GM23338 (cell line): ENCODE measurements at regions not wholly inside any gene's neighbourhood (a gene's known extent, or its start where the extent isn't known, plus 50 kb on each side); places are given as distances from the start of the nearest gene placed in this dataset.
A peak's percentile ranks its signal among the peaks of the same experiment; 100 is the strongest.

Experiments used
- ATAC-seq: fragments of 200-7000 bp; cut with Tn5 transposase; 3 replicates; pipeline ENCODE4 v1.9.1; 2020
- DNase-seq: peaks from one replicate; pipeline ENCODE4 v3.0.0-alpha.2; 2015; ENCODE audit warnings: low spot score
- H2AFZ ChIP-seq: fragments of 200-600 bp; sonication (generic); 2 replicates; pipeline ENCODE4 v1.8.0; 2016; ENCODE audit warnings: antibody characterized with exemption, mild to moderate bottlenecking, moderate library complexity
- H3F3A ChIP-seq: fragments of 200-600 bp; sonication (generic); replicated peaks from 2 replicates; pipeline ENCODE4 v1.8.0; 2017; ENCODE audit warnings: antibody characterized with exemption, mixed run types, low read depth
- H3K27ac ChIP-seq: fragments of 200-600 bp; sonication (generic); 2 replicates; pipeline ENCODE4 v1.6.1; 2016; ENCODE audit warnings: low read depth
- H3K27me3 ChIP-seq: fragments of 200-600 bp; sonication (generic); 2 replicates; pipeline ENCODE4 v1.8.0; 2016; ENCODE audit warnings: mild to moderate bottlenecking, mixed run types, moderate library complexity; ENCODE audit not compliant: insufficient read depth
- H3K36me3 ChIP-seq: fragments of 200-600 bp; sonication (generic); 2 replicates; pipeline ENCODE4 v1.8.0; 2016; ENCODE audit warnings: mild to moderate bottlenecking; ENCODE audit not compliant: insufficient read depth
- H3K4me1 ChIP-seq: fragments of 200-600 bp; sonication (generic); 2 replicates; pipeline ENCODE4 v1.8.0; 2016; ENCODE audit warnings: mild to moderate bottlenecking, moderate library complexity; ENCODE audit not compliant: insufficient read depth
- H3K4me2 ChIP-seq: fragments of 200-600 bp; sonication (generic); 2 replicates; pipeline ENCODE4 v1.7.1; 2017; ENCODE audit warnings: mixed run types
- H3K4me3 ChIP-seq: fragments of 200-600 bp; sonication (generic); 2 replicates; pipeline ENCODE4 v1.6.1; 2016; ENCODE audit warnings: mixed run types
- H3K79me2 ChIP-seq: fragments of 200-600 bp; sonication (generic); replicated peaks from 2 replicates; pipeline ENCODE4 v1.8.0; 2017; ENCODE audit warnings: mild to moderate bottlenecking; ENCODE audit not compliant: insufficient read depth
- H3K9me2 ChIP-seq: fragments of 200-600 bp; sonication (generic); 2 replicates; pipeline ENCODE4 v1.8.0; 2017; ENCODE audit not compliant: insufficient read depth
- H4K20me1 ChIP-seq: fragments of 200-600 bp; sonication (generic); replicated peaks from 2 replicates; pipeline ENCODE4 v1.8.0; 2017; ENCODE audit warnings: mild to moderate bottlenecking; ENCODE audit not compliant: insufficient read depth
- H3K27ac Mint-ChIP-seq: 2 replicates; pipeline ENCODE4 v1.8.0; 2020; ENCODE audit warnings: inconsistent platforms, mild to moderate bottlenecking, moderate library complexity, mixed read lengths
- H3K27me3 Mint-ChIP-seq: 3 replicates; pipeline ENCODE4 v1.8.0; 2022; ENCODE audit warnings: low read depth, mild to moderate bottlenecking, moderate library complexity, mixed read lengths, inconsistent platforms; ENCODE audit not compliant: insufficient read depth, poor library complexity
- H3K36me3 Mint-ChIP-seq: 3 replicates; pipeline ENCODE4 v1.8.0; 2021; ENCODE audit warnings: low read depth, mild to moderate bottlenecking, inconsistent platforms, moderate library complexity, mixed read lengths
- H3K4me1 Mint-ChIP-seq: 3 replicates; pipeline ENCODE4 v1.8.0; 2020; ENCODE audit warnings: mild to moderate bottlenecking, inconsistent platforms, mixed read lengths
- H3K4me3 Mint-ChIP-seq: 3 replicates; pipeline ENCODE4 v1.8.0; 2021; ENCODE audit warnings: moderate library complexity, mild to moderate bottlenecking, inconsistent platforms, mixed read lengths
- H3K9me3 Mint-ChIP-seq: 3 replicates; pipeline ENCODE4 v1.8.0; 2020; ENCODE audit warnings: moderate library complexity, mild to moderate bottlenecking, inconsistent platforms, mixed read lengths
- CREB1 ChIP-seq: fragments of 250-450 bp; sonication (Bioruptor Pico); IDR thresholded peaks from 2 replicates; pipeline ENCODE4 v1.5.0; 2020; ENCODE audit warnings: low read depth, mild to moderate bottlenecking, moderate library complexity
- EZH2 ChIP-seq: fragments of 200-600 bp; sonication (generic); IDR thresholded peaks from one replicate; pipeline ENCODE4 v1.8.0; 2017; ENCODE audit warnings: antibody characterized with exemption, mild to moderate bottlenecking, low read depth; ENCODE audit not compliant: unreplicated experiment
- EZH2phosphoT487 ChIP-seq: fragments of 200-600 bp; sonication (generic); IDR thresholded peaks from one replicate; pipeline ENCODE4 v1.8.1; 2018; ENCODE audit warnings: antibody characterized with exemption; ENCODE audit not compliant: unreplicated experiment
- JUNB ChIP-seq: IDR thresholded peaks from one replicate; pipeline ENCODE4 v1.6.1; 2016; ENCODE audit warnings: antibody characterized with exemption; ENCODE audit not compliant: unreplicated experiment
- NANOG ChIP-seq: IDR thresholded peaks from 2 replicates; pipeline ENCODE4 v1.6.1; 2016; ENCODE audit warnings: antibody characterized with exemption, borderline replicate concordance
- POLR2AphosphoS5 ChIP-seq: IDR thresholded peaks from 2 replicates; pipeline ENCODE4 v1.6.1; 2016; ENCODE audit warnings: antibody characterized with exemption, low read depth
- STAT1 ChIP-seq: IDR thresholded peaks from one replicate; pipeline ENCODE4 v1.6.1; 2016; ENCODE audit warnings: antibody characterized with exemption; ENCODE audit not compliant: unreplicated experiment
- ZNF114 ChIP-seq: fragments of 250-450 bp; sonication (Bioruptor Pico); IDR thresholded peaks from 2 replicates; pipeline ENCODE4 v1.5.0; 2020; ENCODE audit warnings: mild to moderate bottlenecking, moderate library complexity
- ZNF331 ChIP-seq: fragments of 250-450 bp; sonication (Bioruptor Pico); IDR thresholded peaks from 2 replicates; pipeline ENCODE4 v1.5.0; 2020; ENCODE audit warnings: low read depth, mild to moderate bottlenecking, moderate library complexity
- ZNF462 ChIP-seq: fragments of 250-450 bp; sonication (Bioruptor Pico); IDR thresholded peaks from 2 replicates; pipeline ENCODE4 v1.5.0; 2020; ENCODE audit warnings: mild to moderate bottlenecking, moderate library complexity
- TF ChIP-seq, protein P1 (sequence below): IDR thresholded peaks from 2 replicates; pipeline ENCODE4 v1.6.1; 2016; ENCODE audit warnings: antibody characterized with exemption
- TF ChIP-seq, protein P2 (sequence below): IDR thresholded peaks from one replicate; pipeline ENCODE4 v1.6.1; 2018; ENCODE audit warnings: antibody characterized with exemption; ENCODE audit not compliant: unreplicated experiment
- TF ChIP-seq, protein P3 (sequence below), 2 experiments: fragments of 200-600 bp in 1 of 2; sonication (generic) in 1 of 2; conservative IDR thresholded peaks; 2 replicates each; pipeline versions ENCODE4 v1.5.1 to v1.6.1; 2016 to 2017; ENCODE audit warnings: antibody characterized with exemption in 2 of 2, low read depth in 2 of 2, mild to moderate bottlenecking in 2 of 2, moderate library complexity in 1 of 2

DNA sequence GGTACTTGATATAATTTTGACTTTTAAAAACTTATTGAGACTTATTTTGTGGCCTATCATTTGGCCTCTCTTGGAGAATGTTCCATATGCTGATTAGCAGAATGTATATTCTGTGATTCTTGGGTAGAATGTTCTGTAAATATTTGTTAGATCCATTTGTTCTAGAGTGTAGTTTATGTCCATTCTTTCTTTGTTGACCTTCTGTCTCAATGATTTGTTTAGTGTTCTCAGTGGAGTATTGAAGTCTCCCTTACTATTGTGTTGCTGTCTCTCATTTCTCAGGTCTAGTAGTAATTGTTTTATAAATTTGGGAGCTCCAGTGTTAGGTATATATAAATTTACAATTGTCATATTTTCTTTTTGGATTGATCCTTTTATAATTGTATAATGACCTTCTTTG, 349.6 kb upstream of the CWC22 start (continued):
- TF ChIP-seq ZNF462 (no peak), EZH2 (no peak), ZNF331 (CRISPR knock-in tag) (no peak), CREB1 (CRISPR knock-in tag) (no peak), NANOG (no peak), STAT1 (no peak)
- TF ChIP-seq, protein P1, sequence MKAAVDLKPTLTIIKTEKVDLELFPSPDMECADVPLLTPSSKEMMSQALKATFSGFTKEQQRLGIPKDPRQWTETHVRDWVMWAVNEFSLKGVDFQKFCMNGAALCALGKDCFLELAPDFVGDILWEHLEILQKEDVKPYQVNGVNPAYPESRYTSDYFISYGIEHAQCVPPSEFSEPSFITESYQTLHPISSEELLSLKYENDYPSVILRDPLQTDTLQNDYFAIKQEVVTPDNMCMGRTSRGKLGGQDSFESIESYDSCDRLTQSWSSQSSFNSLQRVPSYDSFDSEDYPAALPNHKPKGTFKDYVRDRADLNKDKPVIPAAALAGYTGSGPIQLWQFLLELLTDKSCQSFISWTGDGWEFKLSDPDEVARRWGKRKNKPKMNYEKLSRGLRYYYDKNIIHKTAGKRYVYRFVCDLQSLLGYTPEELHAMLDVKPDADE = no peak

- Mint-ChIP-seq H3K4me1 (peaks cover 10% of the 10 kb centered on the region; the same call in 2 of the 3 replicates), H3K9me3 (peaks cover 7% of the 10 kb centered on the region; the same call in 1 of the 3 replicates), H3K27me3 (no peaks in the 10 kb centered on the region), H3K36me3 (no peaks in the 10 kb centered on the region; the same call in 2 of the 3 replicates), H3K4me3 (no peak overlapping the region), H3K27ac (peak overlapping the region; percentile 80)
- ATAC-seq (no peak), DNase-seq (no peak)
- no peaks in the 10 kb centered on the region for H3K79me2 ChIP-seq
- peaks cover 9% of the 10 kb centered on the region; the same call in 1 of the 2 replicates for H3K4me1 ChIP-seq
- H3K36me3 ChIP-seq = no peaks in the 10 kb centered on the region
- no peak overlapping the region for H3K27ac ChIP-seq
- no peaks in the 10 kb centered on the region for H3F3A ChIP-seq
- H3K27me3 ChIP-seq = no peaks in the 10 kb centered on the region
- no peak overlapping the region for H3K4me2 ChIP-seq
- no peak overlapping the region for H2AFZ ChIP-seq
- H3K9me2 ChIP-seq = no peaks in the 10 kb centered on the region
- H4K20me1 ChIP-seq = no peaks in the 10 kb centered on the region
- H3K4me3 ChIP-seq = no peak overlapping the region
- TF ChIP-seq CREB1 (CRISPR knock-in tag) = no peak
- TF ChIP-seq STAT1 = no peak
- TF ChIP-seq NANOG = no peak
- no peak for TF ChIP-seq ZNF331 (CRISPR knock-in tag)
- no peak for TF ChIP-seq ZNF114
- TF ChIP-seq EZH2 = no peak
- TF ChIP-seq, protein P2, sequence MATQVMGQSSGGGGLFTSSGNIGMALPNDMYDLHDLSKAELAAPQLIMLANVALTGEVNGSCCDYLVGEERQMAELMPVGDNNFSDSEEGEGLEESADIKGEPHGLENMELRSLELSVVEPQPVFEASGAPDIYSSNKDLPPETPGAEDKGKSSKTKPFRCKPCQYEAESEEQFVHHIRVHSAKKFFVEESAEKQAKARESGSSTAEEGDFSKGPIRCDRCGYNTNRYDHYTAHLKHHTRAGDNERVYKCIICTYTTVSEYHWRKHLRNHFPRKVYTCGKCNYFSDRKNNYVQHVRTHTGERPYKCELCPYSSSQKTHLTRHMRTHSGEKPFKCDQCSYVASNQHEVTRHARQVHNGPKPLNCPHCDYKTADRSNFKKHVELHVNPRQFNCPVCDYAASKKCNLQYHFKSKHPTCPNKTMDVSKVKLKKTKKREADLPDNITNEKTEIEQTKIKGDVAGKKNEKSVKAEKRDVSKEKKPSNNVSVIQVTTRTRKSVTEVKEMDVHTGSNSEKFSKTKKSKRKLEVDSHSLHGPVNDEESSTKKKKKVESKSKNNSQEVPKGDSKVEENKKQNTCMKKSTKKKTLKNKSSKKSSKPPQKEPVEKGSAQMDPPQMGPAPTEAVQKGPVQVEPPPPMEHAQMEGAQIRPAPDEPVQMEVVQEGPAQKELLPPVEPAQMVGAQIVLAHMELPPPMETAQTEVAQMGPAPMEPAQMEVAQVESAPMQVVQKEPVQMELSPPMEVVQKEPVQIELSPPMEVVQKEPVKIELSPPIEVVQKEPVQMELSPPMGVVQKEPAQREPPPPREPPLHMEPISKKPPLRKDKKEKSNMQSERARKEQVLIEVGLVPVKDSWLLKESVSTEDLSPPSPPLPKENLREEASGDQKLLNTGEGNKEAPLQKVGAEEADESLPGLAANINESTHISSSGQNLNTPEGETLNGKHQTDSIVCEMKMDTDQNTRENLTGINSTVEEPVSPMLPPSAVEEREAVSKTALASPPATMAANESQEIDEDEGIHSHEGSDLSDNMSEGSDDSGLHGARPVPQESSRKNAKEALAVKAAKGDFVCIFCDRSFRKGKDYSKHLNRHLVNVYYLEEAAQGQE = no peak
- TF ChIP-seq, protein P3, sequence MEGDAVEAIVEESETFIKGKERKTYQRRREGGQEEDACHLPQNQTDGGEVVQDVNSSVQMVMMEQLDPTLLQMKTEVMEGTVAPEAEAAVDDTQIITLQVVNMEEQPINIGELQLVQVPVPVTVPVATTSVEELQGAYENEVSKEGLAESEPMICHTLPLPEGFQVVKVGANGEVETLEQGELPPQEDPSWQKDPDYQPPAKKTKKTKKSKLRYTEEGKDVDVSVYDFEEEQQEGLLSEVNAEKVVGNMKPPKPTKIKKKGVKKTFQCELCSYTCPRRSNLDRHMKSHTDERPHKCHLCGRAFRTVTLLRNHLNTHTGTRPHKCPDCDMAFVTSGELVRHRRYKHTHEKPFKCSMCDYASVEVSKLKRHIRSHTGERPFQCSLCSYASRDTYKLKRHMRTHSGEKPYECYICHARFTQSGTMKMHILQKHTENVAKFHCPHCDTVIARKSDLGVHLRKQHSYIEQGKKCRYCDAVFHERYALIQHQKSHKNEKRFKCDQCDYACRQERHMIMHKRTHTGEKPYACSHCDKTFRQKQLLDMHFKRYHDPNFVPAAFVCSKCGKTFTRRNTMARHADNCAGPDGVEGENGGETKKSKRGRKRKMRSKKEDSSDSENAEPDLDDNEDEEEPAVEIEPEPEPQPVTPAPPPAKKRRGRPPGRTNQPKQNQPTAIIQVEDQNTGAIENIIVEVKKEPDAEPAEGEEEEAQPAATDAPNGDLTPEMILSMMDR (conservative IDR thresholded peaks at IDR 0.05; ENCODE audit: low read depth in 2 of 2) = no peak
- TF ChIP-seq POLR2AphosphoS5 = no peak
- no peak for TF ChIP-seq JUNB
- no peak for TF ChIP-seq EZH2phosphoT487
Measured at GRCh38 chr2:180352620-180353019, 345.5 kb upstream of the CWC22 start.
